GM19463 (cell line): ENCODE measurements at regions not wholly inside any gene's neighbourhood (a gene's known extent, or its start where the extent isn't known, plus 50 kb on each side); places are given as distances from the start of the nearest gene placed in this dataset.
"Not testable (repeated sequence)": the region's sequence is repeated elsewhere in the genome, so short reads cannot be mapped to it uniquely, and the experiment has no call there.

Experiments
- ATAC-seq: cut with Tn5 transposase; IDR thresholded peaks from one replicate; pipeline ENCODE4 v1.9.1; 2021; ENCODE audit warnings: mild to moderate bottlenecking, moderate library complexity; ENCODE audit not compliant: unreplicated experiment

- no peak for ATAC-seq
Measured at GRCh38 chr16:7871371-7871770, 538.7 kb downstream of the RBFOX1 start.

DNA sequence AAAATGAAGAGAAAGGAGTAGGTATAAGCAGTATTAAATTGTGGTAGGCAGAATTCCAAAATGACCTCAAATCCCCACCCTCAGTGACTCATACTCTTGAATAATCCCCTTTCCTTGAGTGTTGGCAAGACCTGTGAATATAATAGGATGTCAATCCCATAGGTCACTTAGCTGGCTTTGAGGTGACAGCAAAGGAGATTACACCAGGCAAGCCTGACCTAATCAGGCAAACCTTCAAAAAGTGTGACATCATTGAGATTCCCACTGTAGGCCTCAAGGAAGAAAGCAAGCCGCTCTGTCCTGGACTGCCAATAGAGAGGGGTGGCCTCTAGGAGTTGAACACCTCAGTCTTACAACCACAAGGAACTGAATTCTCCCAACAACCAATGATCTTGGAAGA, 535.2 kb downstream of the RBFOX1 start:
- no peak for ATAC-seq

DNA sequence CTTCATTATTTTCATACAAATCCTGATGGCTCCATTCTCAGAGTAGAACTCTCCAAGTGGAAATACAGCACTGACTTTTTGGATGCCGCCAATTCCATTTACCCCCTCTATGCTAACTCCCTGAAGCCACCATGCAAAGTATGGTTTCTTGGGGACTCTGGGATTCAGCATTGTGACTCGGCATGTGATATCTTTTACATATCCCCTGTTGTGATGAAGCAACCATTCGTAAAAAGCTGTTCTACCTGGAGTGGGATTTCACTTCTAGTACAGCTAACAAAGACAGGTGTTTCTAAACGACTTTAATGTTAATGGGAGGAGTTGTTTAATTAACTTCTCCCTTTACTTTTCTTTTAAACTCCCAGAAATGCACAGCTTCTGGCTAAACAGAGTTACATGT, 533.5 kb downstream of the RBFOX1 start:
- no peak for ATAC-seq

DNA sequence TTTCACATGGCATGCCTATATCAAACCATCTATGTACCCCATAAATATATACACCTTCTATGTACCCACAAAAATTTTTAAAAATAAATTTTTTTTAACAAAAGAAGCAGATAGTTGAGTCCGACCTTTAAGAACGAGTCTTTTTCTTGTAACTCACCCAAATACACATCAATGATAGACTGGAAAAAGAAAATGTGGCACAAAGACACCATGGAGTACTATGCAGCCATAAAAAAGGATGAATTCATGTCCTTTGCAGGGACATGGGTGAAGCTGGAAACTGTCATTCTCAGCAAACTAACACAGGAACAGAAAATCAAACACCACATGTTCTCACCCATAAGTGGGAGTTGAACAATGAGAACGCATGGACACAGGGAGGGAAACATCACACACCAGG, 532.7 kb downstream of the RBFOX1 start:
- ATAC-seq, result not testable (repeated sequence)

GRCh38 chr16:7861891-7862582, 529.4 kb downstream of the RBFOX1 start:
- ATAC-seq, result no peak

- no peak for ATAC-seq
Measured at GRCh38 chr16:7853197-7853596, 520.6 kb downstream of the RBFOX1 start.

DNA sequence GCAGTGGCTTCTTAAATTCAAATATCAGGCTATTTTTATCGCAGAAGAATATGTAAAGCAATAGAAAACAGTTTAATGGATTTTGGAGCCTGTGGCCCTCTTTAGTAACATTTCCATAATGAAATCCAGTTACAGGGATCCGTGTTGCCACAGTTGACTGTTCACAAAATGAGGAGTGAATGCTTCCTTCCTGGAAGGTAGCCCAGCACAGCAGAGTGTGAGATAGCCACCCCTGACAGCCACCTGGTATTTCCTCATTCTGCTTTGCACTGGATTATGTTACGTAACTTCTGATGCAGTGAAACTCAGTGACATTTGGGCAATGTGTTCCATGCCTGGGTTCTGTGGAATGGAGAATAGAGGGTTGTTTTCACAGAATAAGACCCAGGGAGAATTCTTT, 517.2 kb downstream of the RBFOX1 start:
- no peak for ATAC-seq

DNA sequence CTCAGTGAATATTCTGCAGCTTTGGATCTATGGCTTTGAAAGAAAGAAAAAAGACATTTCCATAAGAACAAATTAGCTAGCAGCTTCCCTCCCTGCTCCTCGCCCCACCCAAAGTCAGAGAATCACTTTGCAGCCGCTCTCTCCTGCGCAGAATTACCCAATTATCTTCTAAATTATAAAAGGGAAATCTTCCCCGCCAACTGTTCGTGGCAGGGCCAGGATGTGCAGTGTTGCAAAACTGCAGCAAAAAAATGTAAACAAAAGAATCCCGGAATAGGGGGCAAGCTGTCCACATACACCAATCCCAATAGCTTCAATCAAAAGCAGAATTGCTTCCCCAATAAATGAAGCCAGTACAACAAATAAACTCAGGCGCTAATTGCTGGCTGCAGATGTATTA, 510.6 kb downstream of the RBFOX1 start:
- no peak for ATAC-seq

DNA sequence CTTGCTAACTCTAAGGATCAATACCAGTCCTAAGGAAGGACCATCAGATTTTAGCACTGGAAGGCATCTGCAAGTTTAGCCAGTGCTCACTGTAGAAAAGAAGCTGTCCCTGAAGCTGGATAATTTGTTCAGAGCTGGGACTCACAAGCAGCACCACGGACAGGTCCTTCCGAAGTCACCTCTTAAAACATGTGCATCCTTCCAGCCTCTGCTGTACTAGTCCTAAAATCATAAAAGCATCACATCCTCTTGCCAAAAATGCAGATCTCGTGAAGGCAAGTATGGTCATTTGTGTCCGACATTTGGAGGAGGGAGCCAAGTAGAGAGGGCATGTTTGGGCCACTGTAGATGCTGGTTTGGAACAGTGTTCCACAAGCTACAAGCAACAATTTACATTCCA, 506.9 kb downstream of the RBFOX1 start:
- no peak for ATAC-seq

DNA sequence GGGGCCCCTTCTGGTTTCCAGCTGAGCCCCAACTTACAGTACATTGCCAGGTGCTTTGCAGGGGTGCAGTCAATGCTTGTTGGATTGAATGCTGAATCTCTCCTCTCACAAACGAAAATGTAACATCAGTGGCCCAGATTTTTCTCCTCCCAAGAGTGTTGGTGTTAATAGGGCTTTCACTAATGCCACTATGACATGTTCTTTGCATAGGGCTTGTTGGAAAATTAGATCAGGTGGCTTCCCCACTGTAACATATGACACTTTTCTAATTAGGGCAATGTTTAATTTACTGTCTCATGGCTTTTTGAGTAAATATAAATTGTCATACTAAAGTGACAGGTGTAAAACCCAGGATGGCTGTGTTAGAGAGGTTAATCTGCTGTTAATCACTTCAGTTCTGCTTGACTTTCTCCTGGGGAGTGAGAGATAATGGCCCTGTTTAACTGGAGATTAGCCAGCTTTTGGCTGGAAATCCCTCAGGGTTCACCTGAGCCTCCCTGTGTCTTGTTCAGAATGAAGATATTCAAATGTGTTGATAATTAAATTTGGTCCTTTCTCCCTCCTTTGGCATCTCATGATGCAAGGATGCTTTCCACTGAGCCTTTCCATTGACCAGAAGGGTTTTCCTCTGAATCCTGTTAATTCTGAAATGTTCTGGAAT, 502.3 kb downstream of the RBFOX1 start:
- ATAC-seq, result no peak

DNA sequence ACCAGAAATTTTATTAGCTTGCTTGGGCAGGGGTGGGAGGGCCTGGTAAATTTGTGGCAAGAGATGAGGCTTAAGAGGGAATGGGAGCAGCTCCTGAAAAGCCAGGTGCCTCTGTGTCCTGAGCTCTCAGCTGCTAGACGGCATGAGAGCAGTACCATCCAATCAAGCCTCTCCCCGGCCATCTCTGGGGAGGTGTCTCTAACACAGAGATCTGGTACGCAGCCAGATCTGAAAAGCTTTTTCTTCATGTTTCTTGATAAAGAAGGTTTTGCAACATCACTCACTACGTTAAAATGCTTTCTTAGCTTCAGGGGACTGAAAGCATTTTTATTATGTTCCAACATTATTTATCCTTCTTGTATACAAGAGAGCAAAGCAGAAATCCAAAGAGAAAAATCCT, 488.2 kb downstream of the RBFOX1 start:
- ATAC-seq, result no peak

DNA sequence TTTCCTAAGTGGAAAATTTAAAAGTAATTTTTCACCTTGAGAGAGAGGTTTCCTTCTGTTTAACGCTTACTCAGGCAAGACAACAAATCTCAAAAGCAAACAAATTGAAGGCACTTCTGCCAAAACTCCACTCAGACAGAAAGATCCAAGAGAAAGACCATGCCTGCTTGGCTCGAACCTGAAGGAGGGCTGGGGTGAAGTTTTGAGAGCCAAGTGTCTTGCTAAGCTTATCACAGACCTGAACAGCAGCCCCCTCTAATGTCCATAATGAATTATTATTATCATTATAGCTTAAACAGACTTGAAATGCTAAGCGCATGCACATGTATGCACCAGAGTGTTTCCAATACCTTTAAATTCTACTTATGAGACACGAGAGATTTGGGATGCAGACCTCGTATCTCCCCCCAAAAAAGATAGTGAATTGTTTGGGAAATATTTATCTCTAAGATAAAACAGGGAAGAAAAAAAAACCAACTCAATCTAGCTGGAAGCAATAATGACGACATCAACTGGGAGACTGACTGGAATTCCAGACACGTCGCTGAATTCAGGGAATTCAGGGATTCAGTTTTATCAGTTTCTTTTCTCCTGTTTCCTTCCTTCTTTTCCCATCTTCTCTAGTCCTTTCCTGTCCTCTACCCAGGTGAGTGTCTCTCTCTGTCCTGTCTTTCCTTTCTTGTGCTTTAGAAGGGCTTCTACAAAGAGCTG, 473.2 kb downstream of the RBFOX1 start:
- ATAC-seq, result no peak

DNA sequence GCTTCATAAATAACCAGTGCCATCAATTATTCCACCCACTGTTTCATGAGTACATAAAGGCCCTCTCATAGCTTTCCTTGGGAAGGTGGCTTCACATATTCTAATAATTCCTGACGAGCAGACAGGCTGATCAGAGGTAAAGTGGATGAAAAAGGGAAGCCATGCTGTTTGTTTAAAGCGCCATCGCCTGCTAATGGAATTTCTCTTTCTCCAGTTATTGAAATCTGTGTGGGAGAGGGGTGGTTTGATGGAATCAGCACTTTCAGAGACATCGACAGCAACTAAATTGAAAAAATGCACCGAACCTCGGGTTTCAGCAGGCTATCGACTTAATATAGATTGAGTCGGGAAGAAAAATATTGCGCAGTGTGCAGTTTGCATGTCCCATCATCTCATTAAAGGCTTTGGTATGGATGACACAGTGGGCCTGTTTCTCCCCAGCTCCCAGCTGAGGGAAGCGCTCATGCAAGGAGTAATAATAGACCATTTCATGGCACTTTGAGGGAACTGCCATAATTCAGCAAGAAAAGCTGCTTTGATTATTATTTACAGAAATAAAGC, 472.1 kb downstream of the RBFOX1 start:
- ATAC-seq, result no peak

DNA sequence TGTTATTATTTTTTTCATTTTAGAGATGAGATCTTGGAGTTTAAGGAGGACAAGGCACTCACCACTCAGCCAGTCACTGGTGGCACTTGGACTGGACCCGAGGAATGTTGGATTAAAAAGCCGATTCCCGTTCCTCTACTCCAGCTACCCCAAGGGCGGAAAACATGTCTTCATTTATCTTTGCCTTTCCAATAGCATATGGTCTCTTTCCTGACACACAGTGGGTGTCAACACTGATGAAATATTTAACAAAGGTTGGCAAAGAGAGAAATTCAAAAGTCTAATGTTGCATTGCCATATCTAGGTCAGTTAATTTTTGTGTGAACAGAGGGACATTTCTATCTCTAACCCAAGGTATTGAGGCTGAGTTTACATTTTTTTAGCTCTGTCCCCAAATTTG, 459.7 kb downstream of the RBFOX1 start:
- ATAC-seq, result no peak

DNA sequence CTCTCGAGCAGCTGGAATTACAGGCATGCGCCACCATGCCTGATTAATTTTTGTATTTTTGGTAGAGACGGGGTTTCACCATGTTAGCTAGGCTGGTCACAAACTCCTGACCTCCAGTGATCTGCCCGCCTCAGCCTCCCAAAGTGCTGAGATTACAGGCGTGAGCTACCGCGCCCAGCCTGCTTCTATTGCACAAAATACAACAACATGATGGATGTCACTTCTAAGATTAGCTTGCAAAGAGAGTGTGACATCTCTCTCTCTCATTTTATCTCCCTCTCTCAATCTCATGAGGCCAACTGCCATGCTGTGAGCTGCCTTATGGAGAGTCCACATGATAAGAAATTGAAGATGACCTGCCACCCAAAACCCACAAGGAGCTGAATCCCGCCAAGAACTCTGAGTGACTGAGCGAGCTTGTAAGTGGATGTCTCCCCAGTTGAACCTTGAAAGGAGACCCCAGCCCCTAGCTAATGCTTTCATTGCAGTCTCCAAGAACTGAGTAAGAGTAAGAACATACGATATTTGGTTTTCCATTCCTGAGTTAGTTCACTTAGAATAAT, 458.5 kb downstream of the RBFOX1 start:
- ATAC-seq, result no peak

DNA sequence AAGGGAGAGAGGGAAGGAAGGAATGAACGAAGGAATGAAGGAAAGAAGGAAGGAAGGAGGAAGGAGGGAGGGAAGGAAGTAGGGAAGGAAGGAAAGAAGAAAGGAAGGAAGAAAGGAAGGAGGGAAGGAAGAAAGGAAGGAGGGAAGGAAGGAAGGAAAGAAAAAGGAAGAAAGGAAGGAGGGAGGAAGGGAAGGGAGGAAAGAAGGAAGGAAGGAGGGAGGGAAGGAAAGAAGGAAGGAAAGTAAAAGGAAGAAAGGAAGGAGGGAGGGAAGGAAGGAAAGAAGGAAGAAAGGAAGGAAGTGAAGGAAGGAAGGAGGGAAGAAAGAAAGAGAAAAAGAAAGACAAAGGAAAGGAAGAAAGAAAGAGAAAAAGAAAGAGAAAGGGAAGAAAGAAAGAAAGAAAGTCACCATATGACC, 442.4 kb downstream of the RBFOX1 start:
- ATAC-seq, result no peak

- no peak for ATAC-seq
Measured at GRCh38 chr16:7772722-7773121, 440.1 kb downstream of the RBFOX1 start.

DNA sequence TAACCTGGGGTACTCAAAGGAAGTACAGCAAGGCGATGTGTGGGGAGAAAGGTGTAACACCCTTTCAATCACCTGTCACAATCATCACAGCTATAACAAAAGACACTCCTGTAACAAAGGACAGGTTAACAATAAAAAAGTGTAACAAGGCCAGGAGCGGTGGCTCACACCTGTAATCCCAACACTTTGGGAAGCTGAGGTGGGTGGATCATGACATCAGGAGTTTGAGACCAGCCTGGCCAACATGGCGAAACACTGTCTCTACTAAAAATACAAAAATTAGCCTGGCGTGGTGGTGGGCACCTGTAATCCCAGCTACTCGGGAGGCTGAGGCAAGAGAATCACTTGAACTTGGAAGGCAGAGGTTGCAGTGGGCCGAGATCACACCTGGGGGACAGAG, 436.4 kb downstream of the RBFOX1 start:
- ATAC-seq, result not testable (repeated sequence)

- no peak for ATAC-seq
Measured at GRCh38 chr16:7765079-7765550, 432.5 kb downstream of the RBFOX1 start.

DNA sequence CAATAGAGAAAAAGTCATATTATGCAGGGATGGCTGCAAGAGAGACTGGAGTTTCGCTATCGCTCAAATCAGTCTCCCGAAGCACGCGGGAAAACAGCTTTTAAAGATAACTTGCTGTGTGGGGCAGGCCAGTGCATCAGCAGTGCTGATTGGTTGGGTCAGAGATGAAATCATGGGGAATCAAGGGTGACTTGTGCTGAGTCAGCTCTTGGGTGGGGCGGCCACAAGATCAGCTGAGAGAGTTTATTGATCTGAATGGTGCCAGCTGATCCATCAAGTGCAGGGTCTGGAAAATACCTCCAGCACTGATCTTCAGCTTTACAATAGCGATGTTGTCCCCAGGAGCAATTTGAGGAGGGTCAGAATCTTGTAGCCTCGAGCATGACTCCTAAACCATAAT, 430.5 kb downstream of the RBFOX1 start:
- no peak for ATAC-seq
